B cell (primary cell): ENCODE measurements at regions not wholly inside any gene's neighbourhood (a gene's known extent, or its start where the extent isn't known, plus 50 kb on each side); places are given as distances from the start of the nearest gene placed in this dataset.

Experiments used
- ATAC-seq: fragments of 200-7000 bp; cut with Tn5 transposase; one replicate; pipeline ENCODE4 v1.10.0; 2021; ENCODE audit warnings: low read depth, mild to moderate bottlenecking, moderate number of reproducible peaks, moderate library complexity
- CTCF ChIA-PET: fragments of 350-600 bp; sonication (Branson Sonifier 250); formaldehyde crosslinking; loops from one replicate; lab custom pipeline; 2021; ENCODE audit warnings: antibody characterized with exemption, inconsistent platforms; lab: Charles Lee
- POLR2A ChIA-PET: fragments of 350-600 bp; sonication (Branson Sonifier 250); formaldehyde crosslinking; loops from one replicate; lab custom pipeline; 2021; ENCODE audit warnings: antibody characterized with exemption; lab: Charles Lee
- DNase-seq: peaks from one replicate; pipeline ENCODE4 v3.0.0; 2013
- H2AFZ ChIP-seq: 2 replicates; pipeline ENCODE4 v1.6.1; 2012; ENCODE audit warnings: mild to moderate bottlenecking, low read depth, low read length; ENCODE audit not compliant: insufficient read depth, poor library complexity, severe bottlenecking
- H3K27ac ChIP-seq, 2 donors: 1 replicate in 1 of 2; 2 replicates in 1 of 2; pipeline ENCODE4 v1.5.1; 2012 to 2013; ENCODE audit warnings: low read length in 2 of 2, mild to moderate bottlenecking in 2 of 2, moderate library complexity in 1 of 2
- H3K27me3 ChIP-seq, 4 experiments: fragments of 200-600 bp in 1 of 4; sonication (generic) in 1 of 4; replicated peaks in 1 of 4; 1 replicate in 2 of 4; 2 replicates in 2 of 4; pipeline versions ENCODE4 v1.6.1 to v1.7.0; 2013 to 2016; ENCODE audit warnings: low read length in 3 of 4, mild to moderate bottlenecking in 2 of 4, mixed read lengths in 1 of 4, moderate library complexity in 1 of 4; ENCODE audit not compliant: insufficient read depth in 4 of 4, control insufficient read depth in 3 of 4; ENCODE audit errors: control extremely low read depth in 1 of 4
- H3K36me3 ChIP-seq, 2 experiments: replicated peaks in 1 of 2; 1 replicate in 1 of 2; 2 replicates in 1 of 2; pipeline versions ENCODE4 v1.6.1 to v1.7.1; 2013; ENCODE audit warnings: low read length in 1 of 2; ENCODE audit not compliant: insufficient read depth in 2 of 2, control insufficient read depth in 1 of 2; ENCODE audit errors: control extremely low read depth in 1 of 2, extremely low read depth in 1 of 2
- H3K4me1 ChIP-seq, 2 donors: fragments of 200-600 bp in 1 of 2; sonication (generic) in 1 of 2; 1 replicate in 1 of 2; 2 replicates in 1 of 2; pipeline versions ENCODE4 v1.5.1 to v1.6.1; 2013 to 2017; ENCODE audit warnings: low read length in 2 of 2; ENCODE audit not compliant: control insufficient read depth in 2 of 2, insufficient read depth in 2 of 2
- H3K4me2 ChIP-seq: replicated peaks from 2 replicates; pipeline ENCODE3; 2012; ENCODE audit warnings: mild to moderate bottlenecking, low read depth, low read length; ENCODE audit not compliant: poor library complexity, severe bottlenecking
- H3K4me3 ChIP-seq, 5 experiments: fragments of 200-600 bp in 1 of 5; sonication (generic) in 1 of 5; 1 replicate in 3 of 5; 2 replicates in 2 of 5; pipeline versions ENCODE4 v1.5.1 to v1.7.0; 2011 to 2016; ENCODE audit warnings: low read length in 4 of 5, mild to moderate bottlenecking in 4 of 5, low read depth in 2 of 5, control low read depth in 1 of 5, moderate library complexity in 1 of 5; ENCODE audit not compliant: insufficient read depth in 1 of 5; ENCODE audit errors: control extremely low read depth in 1 of 5, extremely low read depth in 1 of 5
- H3K79me2 ChIP-seq: fragments of 200-600 bp; sonication (generic); one replicate; pipeline ENCODE4 v1.6.0; 2016; ENCODE audit warnings: low read length; ENCODE audit not compliant: control insufficient read depth, insufficient read depth
- H3K9ac ChIP-seq: fragments of 200-600 bp; sonication (generic); 2 replicates; pipeline ENCODE4 v1.6.1; 2017; ENCODE audit warnings: mild to moderate bottlenecking, low read length, moderate library complexity
- H3K9me3 ChIP-seq, 3 donors: one replicate each; pipeline versions ENCODE4 v1.6.1 to v1.7.1; 2013; ENCODE audit warnings: low read length in 2 of 3; ENCODE audit not compliant: control insufficient read depth in 2 of 3, insufficient read depth in 1 of 3; ENCODE audit errors: control extremely low read depth in 1 of 3
- H4K20me1 ChIP-seq: 2 replicates; pipeline ENCODE4 v1.6.0; 2012; ENCODE audit warnings: mild to moderate bottlenecking, low read length; ENCODE audit not compliant: insufficient read depth, control insufficient read depth, poor library complexity, severe bottlenecking
- H3K27ac Mint-ChIP-seq: one replicate; pipeline ENCODE4 v1.8.0; 2021; ENCODE audit warnings: mixed read lengths
- H3K27me3 Mint-ChIP-seq: one replicate; pipeline ENCODE4 v1.8.0; 2021; ENCODE audit warnings: mixed read lengths
- H3K4me1 Mint-ChIP-seq: one replicate; pipeline ENCODE4 v1.8.0; 2021; ENCODE audit warnings: mixed read lengths
- H3K4me3 Mint-ChIP-seq: one replicate; pipeline ENCODE4 v1.8.0; 2021; ENCODE audit warnings: mixed read lengths
- H3K9me3 Mint-ChIP-seq: one replicate; pipeline ENCODE4 v1.8.0; 2022; ENCODE audit warnings: mixed read lengths; ENCODE audit not compliant: insufficient read depth
- EZH2 ChIP-seq: IDR thresholded peaks from 2 replicates; pipeline ENCODE4 v1.6.1; 2012; ENCODE audit warnings: borderline replicate concordance, low read depth, mild to moderate bottlenecking, moderate library complexity, low read length; ENCODE audit not compliant: insufficient read depth, poor library complexity, severe bottlenecking
- WGBS: methylation state at CpG from one replicate; pipeline ENCODE4 v1.1.5; 2013; ENCODE audit warnings: missing lambda C conversion rate; ENCODE audit not compliant: insufficient coverage; 5-methylcytosine and 5-hydroxymethylcytosine counted together
- intact Hi-C: fragments of 100-400 bp; cut with micrococcal nuclease; formaldehyde crosslinking; loops from one replicate; pipeline ENCODE4 v1.10.0; 2022
- TF ChIP-seq, protein P1 (sequence below): fragments of 200-600 bp; IDR thresholded peaks from one replicate; pipeline ENCODE4 v1.8.0; 2022; ENCODE audit warnings: antibody characterized with exemption, mild to moderate bottlenecking

DNA sequence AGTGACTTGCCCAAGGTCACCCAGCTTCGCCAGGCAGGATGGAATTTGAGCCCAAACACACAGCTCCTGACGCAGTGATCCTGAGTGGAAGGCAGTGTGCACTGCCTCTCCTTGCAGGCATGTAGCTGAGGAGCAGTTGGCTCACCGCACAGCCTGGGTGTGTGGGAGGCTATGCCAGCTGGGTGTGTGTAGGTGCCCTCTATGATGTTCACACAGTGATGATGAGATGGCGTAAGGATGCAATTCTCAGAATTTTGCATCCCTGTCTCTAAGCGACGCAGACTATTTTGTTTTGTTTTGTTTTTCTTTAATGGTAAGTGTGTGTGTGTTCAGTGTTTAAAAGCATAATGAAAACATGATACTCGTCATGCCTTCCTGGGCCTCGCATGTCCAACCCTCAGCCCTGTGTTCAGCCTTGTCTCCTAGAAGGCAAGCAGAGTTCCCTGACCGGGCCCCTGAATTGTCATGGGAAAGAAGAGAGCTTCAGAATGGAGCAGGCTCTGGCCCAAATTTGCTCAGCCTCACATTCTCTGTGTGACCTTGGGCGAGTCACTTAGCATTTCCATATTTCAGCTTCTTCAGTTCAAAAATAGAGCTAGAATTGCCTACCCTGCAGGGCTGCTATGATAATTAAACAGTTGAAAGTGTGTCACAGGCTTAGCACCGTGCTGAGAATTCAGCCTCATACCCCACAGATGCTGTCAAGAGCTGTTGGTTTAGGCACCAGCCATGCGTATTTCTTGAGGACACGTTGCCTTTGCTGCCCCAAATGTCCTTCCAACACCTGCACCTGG is 603.6 kb upstream of the RAB6C start:
- H3K4me1 ChIP-seq = peaks cover 0 to 6% of the 10 kb centered on the region in 2 donors
- Mint-ChIP-seq H3K4me1 (peaks cover 8% of the 10 kb centered on the region), H3K27me3 (no peaks in the 10 kb centered on the region), H3K27ac (no peak overlapping the region), H3K4me3 (no peak overlapping the region), H3K9me3 (no peaks in the 10 kb centered on the region)
- 88% methylated on average over 12 of the region's 13 CpGs for WGBS
- no peaks in the 10 kb centered on the region for H3K27me3 ChIP-seq
- no peak for ATAC-seq
- no peak overlapping the region for H3K4me2 ChIP-seq
- H3K36me3 ChIP-seq = no peaks in the 10 kb centered on the region
- peaks cover 0 to 2% (median 0%) of the 10 kb centered on the region in 3 donors for H3K9me3 ChIP-seq
- ChIA-PET CTCF (no interaction called here), POLR2A (no interaction called here)
- H3K79me2 ChIP-seq = no peaks in the 10 kb centered on the region
- no peak for DNase-seq
- no peak overlapping the region for H3K9ac ChIP-seq
- H3K4me3 ChIP-seq = no peak overlapping the region
- H2AFZ ChIP-seq = no peak overlapping the region
- TF ChIP-seq EZH2 = no peak
- TF ChIP-seq, protein P1, sequence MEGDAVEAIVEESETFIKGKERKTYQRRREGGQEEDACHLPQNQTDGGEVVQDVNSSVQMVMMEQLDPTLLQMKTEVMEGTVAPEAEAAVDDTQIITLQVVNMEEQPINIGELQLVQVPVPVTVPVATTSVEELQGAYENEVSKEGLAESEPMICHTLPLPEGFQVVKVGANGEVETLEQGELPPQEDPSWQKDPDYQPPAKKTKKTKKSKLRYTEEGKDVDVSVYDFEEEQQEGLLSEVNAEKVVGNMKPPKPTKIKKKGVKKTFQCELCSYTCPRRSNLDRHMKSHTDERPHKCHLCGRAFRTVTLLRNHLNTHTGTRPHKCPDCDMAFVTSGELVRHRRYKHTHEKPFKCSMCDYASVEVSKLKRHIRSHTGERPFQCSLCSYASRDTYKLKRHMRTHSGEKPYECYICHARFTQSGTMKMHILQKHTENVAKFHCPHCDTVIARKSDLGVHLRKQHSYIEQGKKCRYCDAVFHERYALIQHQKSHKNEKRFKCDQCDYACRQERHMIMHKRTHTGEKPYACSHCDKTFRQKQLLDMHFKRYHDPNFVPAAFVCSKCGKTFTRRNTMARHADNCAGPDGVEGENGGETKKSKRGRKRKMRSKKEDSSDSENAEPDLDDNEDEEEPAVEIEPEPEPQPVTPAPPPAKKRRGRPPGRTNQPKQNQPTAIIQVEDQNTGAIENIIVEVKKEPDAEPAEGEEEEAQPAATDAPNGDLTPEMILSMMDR = no peak
- intact Hi-C loops = no loop called here
- no peaks in the 10 kb centered on the region for H4K20me1 ChIP-seq
- H3K27ac ChIP-seq = no peak overlapping the region

DNA sequence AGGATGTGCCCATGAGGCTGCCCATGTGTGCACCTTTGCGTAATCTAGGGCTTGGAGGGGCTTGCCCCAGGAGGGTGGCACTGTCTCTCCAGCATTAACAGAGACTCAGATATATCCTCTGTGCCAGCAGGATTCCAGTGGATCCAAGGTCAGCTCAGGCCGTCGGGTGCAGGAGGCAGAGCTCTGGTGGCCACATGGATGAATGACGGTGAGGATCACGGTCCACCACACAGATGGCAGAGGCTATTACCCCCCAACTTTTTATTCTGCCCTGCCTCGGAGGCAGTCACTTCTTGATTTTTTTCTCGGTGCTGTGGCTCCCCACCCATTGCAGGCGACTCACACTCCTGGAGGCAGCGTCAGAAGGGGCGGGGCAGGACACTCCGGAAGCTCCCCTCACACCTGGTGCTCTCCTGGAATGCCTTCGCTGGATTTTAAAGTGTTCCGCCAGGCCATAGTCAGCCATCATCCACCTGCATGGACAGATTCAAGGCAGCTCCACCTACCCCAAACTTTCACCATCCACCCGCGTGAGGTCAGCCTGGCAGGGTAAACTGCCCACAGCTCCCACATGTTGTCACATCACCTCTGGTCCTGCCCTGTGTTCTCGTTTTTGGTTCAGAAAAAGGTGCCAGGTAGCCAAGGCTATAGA is 602.9 kb upstream of the RAB6C start:
- ATAC-seq = no peak
- CTCF ChIA-PET = no interaction called here
- Histone ChIP-seq H3K4me2 (no peak overlapping the region), H3K9me3 (peaks cover 0 to 2% (median 0%) of the 10 kb centered on the region in 3 donors), H3K4me1 (peaks cover 0 to 6% of the 10 kb centered on the region in 2 donors), H3K9ac (no peak overlapping the region), H2AFZ (no peak overlapping the region), H3K79me2 (no peaks in the 10 kb centered on the region), H3K4me3 (no peak overlapping the region), H3K36me3 (no peaks in the 10 kb centered on the region), H4K20me1 (no peaks in the 10 kb centered on the region), H3K27me3 (no peaks in the 10 kb centered on the region), H3K27ac (no peak overlapping the region)
- no peak for DNase-seq
- TF ChIP-seq, protein P1 = no peak
- TF ChIP-seq EZH2 = no peak
- Mint-ChIP-seq H3K27me3 (no peaks in the 10 kb centered on the region), H3K27ac (no peak overlapping the region), H3K4me3 (no peak overlapping the region), H3K4me1 (peaks cover 8% of the 10 kb centered on the region), H3K9me3 (no peaks in the 10 kb centered on the region)
- WGBS = 90% methylated on average over 14 of the region's 16 CpGs
- intact Hi-C loops = no loop called here
- POLR2A ChIA-PET = no interaction called here
